Muscle layer of duodenum (tissue), 2 donors: ENCODE measurements at regions not wholly inside any gene's neighbourhood (a gene's known extent, or its start where the extent isn't known, plus 50 kb on each side); places are given as distances from the start of the nearest gene placed in this dataset.

ENCODE experiments used
- H3K27ac ChIP-seq: one replicate; pipeline ENCODE4 v1.7.0; 2013; ENCODE audit warnings: mild to moderate bottlenecking, low read length
- H3K27me3 ChIP-seq: one replicate; pipeline ENCODE4 v1.7.0; 2013; ENCODE audit warnings: low read depth, mild to moderate bottlenecking, control low read depth, low read length
- H3K36me3 ChIP-seq, 2 donors: one replicate each; pipeline ENCODE4 v1.7.0; 2013; ENCODE audit warnings: low read length in 2 of 2, control low read depth in 1 of 2, mild to moderate bottlenecking in 1 of 2; ENCODE audit not compliant: insufficient read depth in 2 of 2, control insufficient read depth in 1 of 2
- H3K4me1 ChIP-seq, 2 donors: one replicate each; pipeline ENCODE4 v1.7.0; 2013; ENCODE audit warnings: low read length in 2 of 2, mild to moderate bottlenecking in 2 of 2, control low read depth in 1 of 2, moderate library complexity in 1 of 2; ENCODE audit not compliant: insufficient read depth in 2 of 2, control insufficient read depth in 1 of 2
- H3K4me3 ChIP-seq, 2 donors: one replicate each; pipeline ENCODE4 v1.7.0; 2013; ENCODE audit warnings: low read length in 2 of 2, low read depth in 1 of 2, mild to moderate bottlenecking in 1 of 2
- H3K9me3 ChIP-seq, 2 donors: one replicate each; pipeline ENCODE4 v1.7.0; 2013; ENCODE audit warnings: low read length in 2 of 2, control low read depth in 1 of 2, mild to moderate bottlenecking in 1 of 2; ENCODE audit not compliant: control insufficient read depth in 1 of 2
- donor health status: healthy.

DNA sequence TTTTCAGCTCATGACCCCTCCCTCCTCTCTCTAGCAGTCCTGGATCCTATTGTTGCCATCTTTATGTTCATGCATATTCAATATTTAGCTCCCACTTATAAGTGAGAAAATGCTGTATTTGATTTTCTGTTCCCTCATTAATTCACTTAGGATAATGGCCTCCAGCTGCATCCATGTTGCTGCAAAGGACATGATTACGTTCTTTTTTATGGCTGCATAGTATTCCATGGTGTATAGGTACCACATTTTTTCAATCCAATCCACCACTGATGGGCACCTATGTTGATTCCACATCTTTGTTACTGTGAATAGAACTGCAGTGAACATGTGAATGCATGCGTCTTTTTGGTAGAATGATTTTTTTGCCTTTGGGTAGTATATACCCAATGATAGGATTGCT lies 188.4 kb downstream of the FOXL1 start:
- Histone ChIP-seq H3K27me3 (peaks cover 5% of the 10 kb centered on the region), H3K36me3 (no peaks in the 10 kb centered on the region), H3K9me3 (peaks cover 0 to 12% of the 10 kb centered on the region in 2 donors), H3K4me3 (no peak overlapping the region), H3K27ac (no peak overlapping the region), H3K4me1 (no peaks in the 10 kb centered on the region)

DNA sequence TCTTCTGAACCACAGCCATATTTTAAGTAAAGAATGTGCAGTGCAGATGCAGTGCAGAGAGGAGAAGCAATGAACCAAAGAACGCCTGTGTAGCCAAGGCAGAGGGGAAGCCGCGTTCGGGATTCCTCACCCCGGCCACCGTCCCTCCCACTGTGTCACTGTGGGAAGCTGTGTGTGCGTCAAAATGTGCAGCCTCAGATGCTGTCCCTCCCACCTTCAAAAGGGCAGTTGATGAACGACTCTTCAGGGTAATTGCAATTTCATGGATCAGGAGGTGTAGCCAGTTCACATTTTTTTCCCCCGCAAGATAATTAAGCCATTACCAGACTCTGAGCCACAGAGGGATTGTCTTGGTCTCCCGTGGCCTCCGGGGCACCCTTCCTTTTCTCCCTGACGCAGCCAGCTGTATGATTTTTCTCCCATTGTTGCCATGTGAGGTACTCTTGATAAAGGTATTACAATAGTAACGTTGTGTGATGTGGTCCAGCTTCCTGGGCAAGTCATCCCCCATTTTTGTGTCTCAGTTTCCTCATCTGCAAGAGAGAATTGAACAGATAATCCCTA lies 190.0 kb downstream of the FOXL1 start:
- H3K4me1 ChIP-seq: no peaks in the 10 kb centered on the region
- H3K27me3 ChIP-seq: peaks cover 5% of the 10 kb centered on the region
- H3K27ac ChIP-seq: no peak overlapping the region
- H3K9me3 ChIP-seq: peaks cover 0 to 12% of the 10 kb centered on the region in 2 donors
- H3K36me3 ChIP-seq: no peaks in the 10 kb centered on the region
- H3K4me3 ChIP-seq: no peak overlapping the region

- Histone ChIP-seq H3K4me1 (no peaks in the 10 kb centered on the region), H3K27me3 (peaks cover 5% of the 10 kb centered on the region), H3K9me3 (peaks cover 0 to 12% of the 10 kb centered on the region in 2 donors), H3K4me3 (no peak overlapping the region), H3K36me3 (no peaks in the 10 kb centered on the region), H3K27ac (no peak overlapping the region)
Measured at GRCh38 chr16:86768999-86769398, 190.7 kb downstream of the FOXL1 start.

- H3K9me3 ChIP-seq: peaks cover 0 to 5% of the 10 kb centered on the region in 2 donors
- no peaks in the 10 kb centered on the region for H3K4me1 ChIP-seq
- H3K36me3 ChIP-seq: no peaks in the 10 kb centered on the region
- H3K27me3 ChIP-seq: peaks cover 5% of the 10 kb centered on the region
- H3K4me3 ChIP-seq: no peak overlapping the region
- H3K27ac ChIP-seq: no peak overlapping the region
Measured at GRCh38 chr16:86771506-86772460, 193.4 kb downstream of the FOXL1 start.

DNA sequence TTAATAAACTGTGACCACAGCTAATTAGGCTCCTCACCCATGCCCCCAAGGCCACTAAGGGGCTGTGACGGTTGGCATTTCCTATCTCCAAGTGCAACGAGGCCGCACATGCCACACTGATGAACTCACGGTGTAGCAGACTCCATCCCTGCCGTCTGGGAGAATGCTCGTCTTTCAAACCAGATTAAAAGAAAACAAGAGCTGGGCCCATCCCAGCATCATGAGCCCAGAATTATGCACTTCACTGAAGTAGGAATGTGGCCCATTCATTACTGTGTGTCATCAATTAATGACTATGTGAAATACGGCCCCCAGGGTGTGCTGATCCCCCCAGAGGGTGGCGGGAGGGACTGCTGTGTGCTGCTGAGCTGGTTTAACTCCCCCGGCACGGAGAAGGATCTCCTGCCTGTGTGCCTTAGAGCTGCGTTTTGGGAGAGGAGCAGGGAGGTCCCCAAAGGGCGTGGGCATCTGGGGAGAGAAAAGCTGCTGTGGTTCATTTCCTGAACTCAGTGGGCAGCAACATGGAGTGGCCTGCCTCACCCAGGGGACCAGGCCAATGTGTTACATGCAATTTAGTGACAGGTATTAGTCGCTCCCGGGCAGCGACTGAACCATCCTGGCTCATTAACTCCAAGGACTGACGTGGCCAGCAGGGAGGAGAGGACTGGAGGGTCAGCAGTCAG lies 194.5 kb downstream of the FOXL1 start:
- no peak overlapping the region for H3K4me3 ChIP-seq
- no peaks in the 10 kb centered on the region for H3K4me1 ChIP-seq
- H3K27me3 ChIP-seq: peaks cover 5% of the 10 kb centered on the region
- H3K9me3 ChIP-seq: peaks cover 0 to 5% of the 10 kb centered on the region in 2 donors
- no peaks in the 10 kb centered on the region for H3K36me3 ChIP-seq
- H3K27ac ChIP-seq: no peak overlapping the region

DNA sequence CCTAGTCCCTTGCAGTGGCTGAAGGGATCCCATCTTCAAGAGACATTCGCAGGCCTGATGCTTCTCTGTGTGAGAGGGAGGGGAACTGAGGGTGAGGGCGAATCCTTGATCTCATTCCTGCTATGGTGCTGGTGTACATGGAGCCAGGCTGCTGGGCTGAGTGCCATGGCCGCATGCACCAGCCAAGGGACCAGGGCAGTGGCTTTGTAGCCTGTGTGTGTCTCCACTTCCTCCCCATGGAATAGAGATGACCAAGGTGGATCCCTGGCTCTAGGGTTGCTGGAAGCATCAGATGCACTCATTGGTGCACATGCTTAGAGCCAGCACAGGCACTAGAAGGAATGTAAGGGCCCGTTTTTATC lies 195.0 kb downstream of the FOXL1 start:
- Histone ChIP-seq H3K4me1 (no peaks in the 10 kb centered on the region), H3K27me3 (peaks cover 5% of the 10 kb centered on the region), H3K36me3 (no peaks in the 10 kb centered on the region), H3K27ac (no peak overlapping the region), H3K9me3 (peaks cover 0 to 5% of the 10 kb centered on the region in 2 donors), H3K4me3 (no peak overlapping the region)

DNA sequence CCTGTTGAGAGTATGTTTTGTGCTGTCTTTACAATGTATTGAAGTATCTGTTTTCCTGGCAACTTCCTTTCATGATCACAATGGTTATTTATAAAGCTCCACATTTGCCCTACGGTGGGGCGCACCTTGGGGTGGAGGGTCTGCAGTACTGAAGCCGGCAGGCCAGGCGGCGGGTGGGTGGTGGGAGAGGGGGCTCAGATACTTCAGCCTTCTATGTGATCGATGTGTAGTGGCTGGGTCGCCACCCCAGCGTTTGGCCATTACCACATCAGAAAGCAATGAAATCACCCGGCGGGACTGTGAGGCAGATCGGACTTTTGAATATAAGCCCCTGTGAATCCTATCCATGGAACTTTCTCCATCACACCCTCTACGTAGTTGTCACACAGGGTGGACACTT lies 196.6 kb downstream of the FOXL1 start:
- no peaks in the 10 kb centered on the region for H3K36me3 ChIP-seq
- H3K4me1 ChIP-seq: no peaks in the 10 kb centered on the region
- H3K27me3 ChIP-seq: peaks cover under 1% of the 10 kb centered on the region
- H3K9me3 ChIP-seq: peaks cover 0 to 5% of the 10 kb centered on the region in 2 donors
- H3K4me3 ChIP-seq: no peak overlapping the region
- H3K27ac ChIP-seq: no peak overlapping the region

GRCh38 chr16:86775511-86775921 lies 197.2 kb downstream of the FOXL1 start:
- peaks cover 0 to 5% of the 10 kb centered on the region in 2 donors for H3K9me3 ChIP-seq
- no peaks in the 10 kb centered on the region for H3K36me3 ChIP-seq
- H3K27me3 ChIP-seq: no peaks in the 10 kb centered on the region
- no peak overlapping the region for H3K27ac ChIP-seq
- H3K4me3 ChIP-seq: no peak overlapping the region
- H3K4me1 ChIP-seq: no peaks in the 10 kb centered on the region

DNA sequence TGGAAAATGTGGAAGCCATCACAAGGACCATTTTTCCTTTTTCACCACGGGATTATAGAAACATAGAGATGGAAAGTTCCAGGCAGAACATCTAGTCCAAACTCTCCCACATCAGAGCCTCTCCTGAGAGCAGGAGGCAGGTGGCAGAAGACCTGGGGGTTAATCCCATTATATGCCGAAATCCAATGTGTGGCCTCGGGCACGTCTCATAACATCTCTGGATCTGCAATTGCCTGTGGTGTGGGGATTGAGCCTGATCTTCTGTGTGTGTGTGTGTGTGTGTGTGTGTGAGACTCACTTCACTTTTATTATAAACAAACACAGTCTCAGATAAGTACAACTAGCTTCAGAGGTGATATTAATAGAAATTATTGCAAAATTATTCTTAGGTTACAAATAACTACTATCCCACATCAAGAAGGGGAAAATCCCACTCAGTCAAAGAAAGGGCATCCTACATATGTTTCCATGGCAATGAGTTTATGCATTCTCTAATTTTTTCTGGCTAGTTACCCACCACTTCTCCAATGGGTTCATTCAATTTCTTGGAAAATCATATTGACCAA lies 199.1 kb downstream of the FOXL1 start:
- H3K4me3 ChIP-seq: no peak overlapping the region
- H3K4me1 ChIP-seq: no peaks in the 10 kb centered on the region
- no peaks in the 10 kb centered on the region for H3K9me3 ChIP-seq
- no peaks in the 10 kb centered on the region for H3K27me3 ChIP-seq
- H3K36me3 ChIP-seq: no peaks in the 10 kb centered on the region
- no peak overlapping the region for H3K27ac ChIP-seq

DNA sequence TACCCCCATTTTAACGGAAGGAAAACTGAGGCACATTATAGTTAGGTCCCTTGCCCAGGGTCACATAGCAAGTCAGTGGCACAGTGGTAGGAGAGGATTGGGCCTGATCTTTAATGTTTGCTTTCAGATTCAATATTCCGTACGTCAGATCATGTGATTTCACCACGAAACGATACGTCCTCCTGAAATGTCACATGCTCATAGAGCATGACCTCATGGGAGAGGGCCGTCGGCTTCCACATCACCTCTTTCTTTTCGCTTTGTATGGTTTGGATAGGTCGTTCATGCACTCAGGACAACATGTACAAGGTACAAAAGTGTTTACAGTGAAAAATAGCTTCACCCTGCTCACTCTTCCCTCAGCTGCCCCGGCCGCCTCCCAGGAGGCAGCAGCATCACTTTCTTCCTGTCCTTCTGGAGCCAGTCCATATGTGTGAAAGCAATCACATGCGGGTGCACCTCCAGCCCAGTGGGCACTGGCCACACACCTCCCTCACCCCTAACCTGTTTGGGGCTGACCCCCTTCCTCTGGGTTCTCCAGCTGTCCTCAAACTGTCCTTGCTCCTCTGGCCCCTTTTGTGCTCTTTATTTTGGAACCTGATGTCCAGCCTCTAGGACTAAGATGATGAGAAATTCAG lies 199.9 kb downstream of the FOXL1 start:
- no peaks in the 10 kb centered on the region for H3K9me3 ChIP-seq
- H3K4me1 ChIP-seq: no peaks in the 10 kb centered on the region
- no peak overlapping the region for H3K27ac ChIP-seq
- no peaks in the 10 kb centered on the region for H3K27me3 ChIP-seq
- no peak overlapping the region for H3K4me3 ChIP-seq
- no peaks in the 10 kb centered on the region for H3K36me3 ChIP-seq

DNA sequence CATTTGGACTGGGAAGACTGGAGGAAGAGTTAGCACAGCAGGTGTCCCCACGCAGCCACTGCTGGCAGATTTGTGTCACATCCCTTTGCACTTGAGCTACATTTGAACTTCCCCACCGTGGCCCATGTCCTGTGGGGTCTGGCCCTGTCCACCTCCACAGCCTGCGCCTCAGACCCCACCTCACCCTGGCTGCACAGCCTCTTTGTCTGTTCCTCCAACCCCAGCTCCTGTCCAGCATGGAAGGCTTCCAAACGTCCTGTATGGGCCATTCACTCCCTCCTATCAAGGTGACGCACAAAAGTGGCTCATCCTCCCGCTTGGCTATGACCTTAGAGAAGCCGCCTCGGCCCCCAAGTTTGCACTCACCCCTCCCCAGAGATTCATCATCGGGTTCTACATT lies 200.6 kb downstream of the FOXL1 start:
- H3K4me3 ChIP-seq: no peak overlapping the region
- H3K27me3 ChIP-seq: no peaks in the 10 kb centered on the region
- no peaks in the 10 kb centered on the region for H3K9me3 ChIP-seq
- no peak overlapping the region for H3K27ac ChIP-seq
- no peaks in the 10 kb centered on the region for H3K4me1 ChIP-seq
- H3K36me3 ChIP-seq: no peaks in the 10 kb centered on the region
